Muscle of arm (tissue), 1 donor: ENCODE measurements at regions not wholly inside any gene's neighbourhood (a gene's known extent, or its start where the extent isn't known, plus 50 kb on each side); places are given as distances from the start of the nearest gene placed in this dataset.

ENCODE experiments used
- DNase-seq: peaks from one replicate; pipeline ENCODE4 v3.0.0-alpha.2; 2013

GRCh38 chr2:145066151-145066661, 546.3 kb upstream of the ZEB2 start:
- peak; percentile 49 for DNase-seq

DNA sequence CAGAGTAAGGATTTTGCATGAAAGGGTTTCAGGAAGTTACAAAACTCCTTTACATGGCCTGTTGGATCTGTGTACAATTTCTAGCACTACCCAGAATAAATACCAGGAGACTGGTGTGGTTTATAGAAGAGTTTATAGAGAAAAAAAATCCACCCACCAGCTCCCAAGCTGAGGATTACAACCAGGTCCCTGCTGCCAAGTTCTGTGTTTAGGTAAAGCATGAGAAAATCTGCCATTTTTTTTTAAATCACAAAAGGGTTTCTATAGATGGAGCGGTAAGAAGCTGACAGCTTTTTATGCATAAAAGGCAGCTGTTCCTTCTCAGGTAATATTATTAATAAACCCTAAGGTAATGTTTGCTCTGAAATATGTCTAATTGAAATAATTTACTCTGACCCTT, 545.4 kb upstream of the ZEB2 start:
- no peak for DNase-seq

GRCh38 chr2:145064511-145064910, 544.6 kb upstream of the ZEB2 start:
- DNase-seq, result no peak

- no peak for DNase-seq
Observed at GRCh38 chr2:145060876-145061275, 541.0 kb upstream of the ZEB2 start.

- no peak for DNase-seq
Observed at GRCh38 chr2:145059914-145060313, 540.0 kb upstream of the ZEB2 start.

DNA sequence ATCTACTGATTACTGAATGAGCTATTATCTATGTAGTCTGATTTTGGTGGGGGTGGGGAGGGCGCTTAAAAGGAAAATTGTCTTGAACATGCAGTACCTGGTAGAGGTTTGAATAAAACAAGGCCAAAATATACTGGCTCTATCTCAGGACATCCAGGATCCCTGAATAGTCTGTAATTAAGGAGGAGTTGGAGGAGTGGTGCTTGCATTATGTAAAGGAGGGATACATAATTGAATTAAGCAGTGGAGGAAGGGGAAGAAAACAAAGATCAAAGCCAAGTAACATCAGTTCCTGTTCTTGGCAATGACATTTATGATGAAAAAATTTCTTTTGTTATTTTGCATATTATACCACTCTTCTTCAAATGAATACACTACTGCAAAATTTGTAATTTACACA, 539.4 kb upstream of the ZEB2 start:
- DNase-seq, result no peak

- no peak for DNase-seq
Observed at GRCh38 chr2:145058457-145058856, 538.5 kb upstream of the ZEB2 start.

DNA sequence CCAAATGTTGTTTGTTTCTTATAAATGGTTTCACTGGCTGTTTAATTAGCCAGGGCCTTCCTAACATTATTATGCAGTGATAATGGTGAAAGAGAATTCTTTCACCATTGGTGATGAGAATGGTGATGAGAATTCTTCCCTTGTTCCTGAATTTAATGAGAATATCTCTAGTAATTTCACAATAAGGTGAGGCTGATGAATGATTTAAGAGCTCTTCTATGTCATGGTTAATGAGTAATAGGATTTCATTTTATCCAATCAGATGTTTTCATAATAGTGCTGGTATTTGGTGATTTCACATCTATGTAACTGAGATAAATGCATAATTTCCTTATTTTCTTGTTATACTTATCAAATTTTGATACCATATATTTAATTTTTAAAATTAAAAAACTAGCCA, 535.7 kb upstream of the ZEB2 start:
- no peak for DNase-seq

GRCh38 chr2:145050134-145050533, 530.2 kb upstream of the ZEB2 start:
- DNase-seq, result no peak

- no peak for DNase-seq
Observed at GRCh38 chr2:145049475-145049874, 529.6 kb upstream of the ZEB2 start.

- DNase-seq, result no peak
Observed at GRCh38 chr2:145047554-145047953, 527.6 kb upstream of the ZEB2 start.

GRCh38 chr2:145044491-145044890, 524.6 kb upstream of the ZEB2 start:
- DNase-seq, result no peak

DNA sequence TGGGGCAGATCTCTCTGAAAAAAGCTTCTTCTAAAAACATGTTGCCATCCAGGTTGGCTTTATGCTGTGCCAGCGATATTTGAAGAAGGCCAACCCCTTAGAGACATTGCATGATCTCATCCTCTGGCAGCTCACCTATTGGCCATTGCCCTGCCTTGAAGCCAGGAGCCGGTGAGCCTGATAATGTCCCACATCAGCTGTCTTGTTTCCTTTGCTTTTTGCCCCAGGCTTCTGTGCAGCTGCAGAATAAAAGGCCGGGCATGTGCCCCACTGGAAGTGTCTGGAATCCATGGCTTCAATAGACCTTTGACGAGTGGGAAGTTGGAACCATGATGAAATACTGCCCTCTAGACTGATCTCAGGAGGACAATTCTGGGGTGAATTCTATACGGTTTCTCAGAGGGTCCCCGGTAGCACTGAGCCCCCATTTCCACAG, 523.5 kb upstream of the ZEB2 start:
- no peak for DNase-seq

GRCh38 chr2:145041706-145042105, 521.8 kb upstream of the ZEB2 start:
- DNase-seq, result no peak

GRCh38 chr2:145040433-145040832, 520.5 kb upstream of the ZEB2 start:
- DNase-seq, result no peak

DNA sequence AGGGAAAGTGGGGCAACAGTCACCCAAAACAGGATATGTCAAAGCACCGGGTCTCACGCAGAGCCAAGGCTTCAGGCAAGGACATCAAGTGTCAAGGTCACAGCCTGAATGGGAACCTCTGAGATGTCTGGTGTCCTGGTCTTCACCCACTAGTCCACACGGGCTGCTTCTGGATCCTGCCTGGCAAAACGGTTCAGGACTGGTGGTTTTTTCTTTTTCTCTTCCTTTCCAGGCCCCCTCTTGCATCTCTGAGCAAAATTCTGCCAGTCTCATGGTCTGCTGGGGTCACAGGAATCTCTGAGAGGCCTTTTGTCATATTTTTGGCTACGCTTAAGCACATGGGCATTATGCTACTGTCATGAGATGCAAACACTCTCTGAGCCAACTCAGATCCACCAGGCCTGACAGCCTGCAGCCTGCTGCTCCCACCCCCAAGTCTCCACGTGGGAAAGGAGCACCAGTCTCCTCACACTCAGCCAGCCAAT, 518.2 kb upstream of the ZEB2 start:
- DNase-seq, result no peak

DNA sequence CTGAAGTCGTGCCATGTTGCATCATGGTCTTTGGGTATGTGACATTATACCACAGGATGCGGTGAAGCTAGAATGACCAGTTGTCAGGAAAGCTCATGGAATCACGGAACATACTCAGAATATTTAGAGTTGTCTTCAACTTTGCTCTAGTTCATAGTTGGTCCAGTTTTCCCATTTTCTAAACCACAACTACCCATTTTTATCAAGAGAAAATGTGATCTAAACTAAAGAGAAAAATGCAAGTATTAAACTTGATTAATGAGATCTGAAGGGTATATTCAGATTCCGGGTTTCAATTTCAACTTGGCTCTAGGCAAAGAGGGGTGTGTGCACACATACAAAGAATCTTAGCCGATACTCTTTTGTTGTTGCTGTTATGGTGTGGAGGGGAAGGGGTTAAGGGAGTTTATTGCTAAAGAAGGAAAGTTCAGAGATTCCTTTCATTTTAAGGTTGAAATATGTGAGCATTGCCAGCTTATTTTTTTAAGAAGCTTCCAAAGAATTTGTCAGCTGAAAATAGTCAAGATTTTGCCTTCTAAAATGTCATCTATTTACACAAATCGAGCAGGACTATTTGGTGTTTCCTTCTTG, 516.6 kb upstream of the ZEB2 start:
- no peak for DNase-seq

DNA sequence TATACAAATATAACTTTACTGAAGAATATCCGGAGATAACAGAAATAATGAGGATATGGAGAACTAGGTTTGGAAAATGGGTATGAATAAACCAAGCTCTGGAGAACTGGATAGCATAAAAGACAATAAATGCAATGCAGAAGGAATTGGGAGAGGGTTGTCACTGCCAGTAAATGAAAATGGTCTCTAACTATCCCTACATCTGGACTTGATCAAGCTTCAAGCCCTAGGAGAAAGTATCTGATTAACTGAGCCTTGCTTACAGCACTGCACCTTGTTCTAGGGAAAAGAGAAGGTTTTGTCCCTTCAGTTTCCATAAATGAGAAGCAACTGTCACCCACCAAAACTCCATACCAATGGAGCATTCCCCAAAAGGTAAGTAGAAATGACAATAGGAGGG, 514.6 kb upstream of the ZEB2 start:
- no peak for DNase-seq

- DNase-seq, result no peak
Observed at GRCh38 chr2:145033438-145033837, 513.5 kb upstream of the ZEB2 start.

- DNase-seq, result no peak
Observed at GRCh38 chr2:145032791-145033190, 512.9 kb upstream of the ZEB2 start.

GRCh38 chr2:145029873-145030272, 510.0 kb upstream of the ZEB2 start:
- no peak for DNase-seq

- DNase-seq, result no peak
Observed at GRCh38 chr2:145029081-145029480, 509.2 kb upstream of the ZEB2 start.

DNA sequence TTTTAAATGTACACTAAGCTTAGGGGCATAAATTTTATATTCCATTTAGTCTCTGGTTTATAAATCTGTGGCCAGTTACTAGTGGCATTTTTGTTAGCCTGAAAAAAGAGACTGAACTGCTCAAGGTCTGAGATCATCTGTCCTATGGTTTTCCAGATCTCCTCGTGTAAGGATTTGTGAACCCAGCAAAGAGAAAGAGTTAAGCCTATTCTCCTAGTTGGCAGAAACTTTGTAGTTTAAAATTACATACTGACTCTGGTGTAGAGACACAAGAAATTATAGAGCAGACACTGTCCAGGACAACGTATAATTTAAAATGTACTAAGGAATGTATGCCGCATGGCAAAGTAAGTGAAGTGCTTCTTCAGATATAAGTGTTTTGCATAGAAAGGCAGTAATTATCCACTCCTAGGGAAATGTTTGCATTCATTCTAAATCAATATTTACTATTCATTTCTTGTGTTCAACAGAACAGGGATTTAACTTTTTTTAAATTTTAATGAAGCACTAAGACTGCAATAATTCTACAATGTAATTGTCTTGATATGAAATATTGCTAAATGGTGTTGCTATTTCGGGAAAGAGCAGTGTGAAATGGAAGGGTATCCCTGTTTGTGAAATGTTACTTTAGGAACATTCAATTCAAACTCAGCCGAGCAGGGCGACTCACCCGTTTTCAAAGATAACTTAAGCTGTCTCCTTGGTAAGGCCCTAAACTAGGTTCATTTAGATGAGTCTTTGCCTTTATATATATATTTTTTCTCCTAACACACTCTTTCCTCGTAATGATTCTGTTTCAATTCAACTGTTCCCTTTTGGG, 508.4 kb upstream of the ZEB2 start:
- DNase-seq, result no peak
